ENCODE measurements at regions not wholly inside any gene's neighbourhood (a gene's known extent, or its start where the extent isn't known, plus 50 kb on each side); places are given as distances from the start of the nearest gene placed in this dataset.

DNA sequence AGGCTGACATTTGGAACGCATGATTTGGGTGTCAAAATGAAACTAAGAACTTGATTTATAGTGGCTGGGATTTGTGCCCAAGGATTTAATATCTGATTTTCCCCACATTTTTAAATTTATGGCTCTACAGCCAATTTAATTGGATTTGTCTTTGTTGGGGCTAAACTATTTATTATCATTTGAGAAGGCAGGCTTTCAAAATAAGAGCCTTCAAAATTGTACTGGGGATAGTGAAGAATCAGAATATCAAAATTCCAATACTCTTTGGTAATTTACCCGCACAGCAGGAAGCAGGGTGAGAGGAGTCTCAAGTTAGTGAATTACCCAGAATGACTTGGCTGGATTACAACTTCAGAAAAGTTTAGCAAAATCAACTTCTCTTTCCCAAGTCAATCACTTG is 278.1 kb downstream of the LRATD1 start:
- TF ChIP-seq EZH2 (IDR thresholded peaks at IDR 0.05): no peak
- no peak for TF ChIP-seq POLR2AphosphoS5 (IDR thresholded peaks at IDR 0.05; ENCODE audit: borderline replicate concordance, low read depth, low read length)
